Gastroesophageal sphincter (tissue), 4 donors: ENCODE measurements at regions not wholly inside any gene's neighbourhood (a gene's known extent, or its start where the extent isn't known, plus 50 kb on each side); places are given as distances from the start of the nearest gene placed in this dataset.

Source experiments
- ATAC-seq: fragments of 150-250 bp; one replicate; pipeline ENCODE4 v1.9.1; 2016; ENCODE audit warnings: mild to moderate bottlenecking, moderate library complexity
- H3K27ac ChIP-seq, 4 donors: fragments of 200-600 bp; sonication (generic) in 3 of 4; 1 replicate in 3 of 4; 2 replicates in 1 of 4; pipeline ENCODE4 v1.5.1; 2016 to 2019
- H3K27me3 ChIP-seq: fragments of 200-600 bp; sonication (generic); one replicate; pipeline ENCODE4 v1.5.1; 2019
- H3K36me3 ChIP-seq, 2 donors: fragments of 200-600 bp; sonication (generic); one replicate each; pipeline ENCODE4 v1.5.1; 2019; ENCODE audit warnings: control low read depth in 1 of 2
- H3K4me1 ChIP-seq, 3 donors: fragments of 200-600 bp; sonication (generic); 1 replicate in 2 of 3; 2 replicates in 1 of 3; pipeline ENCODE4 v1.5.1; 2016 to 2019; ENCODE audit warnings: control low read depth in 2 of 3
- H3K4me3 ChIP-seq, 2 donors: fragments of 200-600 bp; sonication (generic); one replicate each; pipeline ENCODE4 v1.5.1; 2019; ENCODE audit warnings: mild to moderate bottlenecking in 1 of 2, moderate library complexity in 1 of 2
- H3K9me3 ChIP-seq, 3 donors: fragments of 200-600 bp; sonication (generic); one replicate each; pipeline ENCODE4 v1.5.1; 2017 to 2019; ENCODE audit warnings: control low read depth in 2 of 3
- CTCF ChIP-seq, 4 experiments: fragments of 200-600 bp in 2 of 4; fragments of 450-650 bp in 2 of 4; sonication (generic) in 1 of 4; IDR thresholded peaks; one replicate each; pipeline ENCODE4 v1.5.1; 2017 to 2019; ENCODE audit warnings: antibody characterized with exemption in 4 of 4, mild to moderate bottlenecking in 2 of 4, moderate library complexity in 2 of 4
- EP300 ChIP-seq: sonication (generic); formaldehyde crosslinking; IDR thresholded peaks from one replicate; pipeline ENCODE4 v1.6.1; 2017; ENCODE audit warnings: antibody characterized with exemption, mild to moderate bottlenecking
- POLR2A ChIP-seq, 2 donors: fragments of 450-650 bp; IDR thresholded peaks; one replicate each; pipeline ENCODE4 v1.6.1; 2017; ENCODE audit warnings: antibody characterized with exemption in 2 of 2, mild to moderate bottlenecking in 2 of 2, moderate library complexity in 1 of 2
- POLR2AphosphoS5 ChIP-seq: sonication (generic); formaldehyde crosslinking; IDR thresholded peaks from one replicate; pipeline ENCODE4 v1.6.1; 2017; ENCODE audit warnings: antibody characterized with exemption
- WGBS, 2 donors: methylation state at CpG; one replicate each; pipeline ENCODE4 v1.1.5; 2018; ENCODE audit warnings: low coverage in 1 of 2; 5-methylcytosine and 5-hydroxymethylcytosine counted together

- ATAC-seq, result peak; percentile 57
- Histone ChIP-seq H3K27me3 (no peaks in the 10 kb centered on the region), H3K9me3 (no peaks in the 10 kb centered on the region), H3K36me3 (no peaks in the 10 kb centered on the region), H3K4me1 (peaks cover 0 to 21% (median 0%) of the 10 kb centered on the region in 3 donors), H3K4me3 (peak overlapping the region; percentile 62 to 74), H3K27ac (peak overlapping the region; percentile 68 to 93 (median 90))
- TF ChIP-seq CTCF (IDR thresholded peaks at IDR 0.05) (peak in 1 of 4 experiments; percentile 18), EP300 (no peak), POLR2AphosphoS5 (no peak), POLR2A (IDR thresholded peaks at IDR 0.05) (no peak)
- 0% methylated on average over 4 of the region's 44 CpGs; no CpG with 5 or more reads in 1 of the 2 donors for WGBS, 2 donors
Observed at GRCh38 chr4:176002007-176002613, 63.5 kb upstream of the WDR17 start.

- whole genome bisulfite sequencing, 2 donors, result 71 to 73% methylated on average over 3 of the region's 3 CpGs
- Histone ChIP-seq H3K36me3 (no peaks in the 10 kb centered on the region), H3K4me1 (peaks cover 0 to 4% (median 0%) of the 10 kb centered on the region in 3 donors), H3K27me3 (no peaks in the 10 kb centered on the region), H3K4me3 (no peak overlapping the region), H3K27ac (no peak overlapping the region), H3K9me3 (no peaks in the 10 kb centered on the region)
- no peak for TF ChIP-seq CTCF (IDR thresholded peaks at IDR 0.05)
- no peak for TF ChIP-seq EP300
- no peak for TF ChIP-seq POLR2AphosphoS5
- no peak for TF ChIP-seq POLR2A (IDR thresholded peaks at IDR 0.05)
- ATAC-seq, result no peak
Observed at GRCh38 chr4:176005766-176006165, 59.9 kb upstream of the WDR17 start.

GRCh38 chr4:176009254-176009653, 56.4 kb upstream of the WDR17 start:
- TF ChIP-seq POLR2AphosphoS5 (no peak), CTCF (IDR thresholded peaks at IDR 0.05) (no peak), EP300 (no peak), POLR2A (IDR thresholded peaks at IDR 0.05) (no peak)
- Histone ChIP-seq H3K27me3 (no peaks in the 10 kb centered on the region), H3K27ac (no peak overlapping the region), H3K9me3 (no peaks in the 10 kb centered on the region), H3K4me1 (no peaks in the 10 kb centered on the region), H3K36me3 (no peaks in the 10 kb centered on the region), H3K4me3 (no peak overlapping the region)
- ATAC-seq, result no peak
- WGBS, 2 donors, result 100% methylated on average over 2 of the region's 2 CpGs

GRCh38 chr4:176011529-176011928, 54.1 kb upstream of the WDR17 start:
- no peak for ATAC-seq
- no peaks in the 10 kb centered on the region for H3K36me3 ChIP-seq
- no peaks in the 10 kb centered on the region for H3K27me3 ChIP-seq
- H3K27ac ChIP-seq, result no peak overlapping the region
- H3K4me1 ChIP-seq, result no peaks in the 10 kb centered on the region
- WGBS, 2 donors, result 54 to 79% methylated on average over 2 of the region's 2 CpGs
- TF ChIP-seq EP300, result no peak
- no peak for TF ChIP-seq POLR2AphosphoS5
- TF ChIP-seq CTCF (IDR thresholded peaks at IDR 0.05), result no peak
- TF ChIP-seq POLR2A (IDR thresholded peaks at IDR 0.05), result no peak
- no peak overlapping the region for H3K4me3 ChIP-seq
- no peaks in the 10 kb centered on the region for H3K9me3 ChIP-seq

- H3K4me1 ChIP-seq, result no peaks in the 10 kb centered on the region
- no peak overlapping the region for H3K4me3 ChIP-seq
- H3K36me3 ChIP-seq, result no peaks in the 10 kb centered on the region
- ATAC-seq, result no peak
- no peak overlapping the region for H3K27ac ChIP-seq
- 83 to 94% methylated on average over 7 of the region's 8 CpGs for WGBS, 2 donors
- no peaks in the 10 kb centered on the region for H3K27me3 ChIP-seq
- no peak for TF ChIP-seq EP300
- no peak for TF ChIP-seq POLR2AphosphoS5
- no peak for TF ChIP-seq POLR2A (IDR thresholded peaks at IDR 0.05)
- TF ChIP-seq CTCF (IDR thresholded peaks at IDR 0.05), result no peak
- no peaks in the 10 kb centered on the region for H3K9me3 ChIP-seq
Observed at GRCh38 chr4:176013476-176014247, 52.0 kb upstream of the WDR17 start.
